WERI-Rb-1 (cell line): ENCODE measurements at regions not wholly inside any gene's neighbourhood (a gene's known extent, or its start where the extent isn't known, plus 50 kb on each side); places are given as distances from the start of the nearest gene placed in this dataset.

Experiments used
- DNase-seq: peaks from one replicate; pipeline ENCODE4 v3.0.0-alpha.2; 2020
- H3K27ac ChIP-seq: fragments of 250-450 bp; sonication (Bioruptor Pico); 2 replicates; pipeline ENCODE4 v1.5.1; 2020; ENCODE audit warnings: mild to moderate bottlenecking, moderate library complexity
- H3K27me3 ChIP-seq: fragments of 250-450 bp; sonication (Bioruptor Pico); 2 replicates; pipeline ENCODE4 v1.5.1; 2021; ENCODE audit warnings: mild to moderate bottlenecking, low read depth, moderate library complexity; ENCODE audit not compliant: insufficient read depth, severe bottlenecking
- H3K36me3 ChIP-seq: fragments of 250-450 bp; sonication (Bioruptor Pico); 2 replicates; pipeline ENCODE4 v1.5.1; 2020; ENCODE audit warnings: mild to moderate bottlenecking, moderate library complexity
- H3K4me3 ChIP-seq: 2 replicates; pipeline ENCODE4 v1.5.1; 2011; ENCODE audit warnings: low read depth, mild to moderate bottlenecking, control low read depth, low read length
- H3K9me3 ChIP-seq: fragments of 250-450 bp; sonication (Bioruptor Pico); 2 replicates; pipeline ENCODE4 v1.5.1; 2021; ENCODE audit warnings: mild to moderate bottlenecking, moderate library complexity; ENCODE audit not compliant: severe bottlenecking
- TF ChIP-seq, protein P1 (sequence below): IDR thresholded peaks from 2 replicates; pipeline ENCODE4 v1.5.1; 2011; ENCODE audit warnings: low read depth, mild to moderate bottlenecking, control low read depth, inconsistent platforms, low read length

GRCh38 chr9:1879501-1879900, 135.6 kb upstream of the SMARCA2 start:
- Histone ChIP-seq H3K27me3 (peaks cover 42% of the 10 kb centered on the region), H3K9me3 (no peaks in the 10 kb centered on the region), H3K36me3 (no peaks in the 10 kb centered on the region), H3K4me3 (no peak overlapping the region), H3K27ac (no peak overlapping the region)
- DNase-seq = no peak
- TF ChIP-seq, protein P1, sequence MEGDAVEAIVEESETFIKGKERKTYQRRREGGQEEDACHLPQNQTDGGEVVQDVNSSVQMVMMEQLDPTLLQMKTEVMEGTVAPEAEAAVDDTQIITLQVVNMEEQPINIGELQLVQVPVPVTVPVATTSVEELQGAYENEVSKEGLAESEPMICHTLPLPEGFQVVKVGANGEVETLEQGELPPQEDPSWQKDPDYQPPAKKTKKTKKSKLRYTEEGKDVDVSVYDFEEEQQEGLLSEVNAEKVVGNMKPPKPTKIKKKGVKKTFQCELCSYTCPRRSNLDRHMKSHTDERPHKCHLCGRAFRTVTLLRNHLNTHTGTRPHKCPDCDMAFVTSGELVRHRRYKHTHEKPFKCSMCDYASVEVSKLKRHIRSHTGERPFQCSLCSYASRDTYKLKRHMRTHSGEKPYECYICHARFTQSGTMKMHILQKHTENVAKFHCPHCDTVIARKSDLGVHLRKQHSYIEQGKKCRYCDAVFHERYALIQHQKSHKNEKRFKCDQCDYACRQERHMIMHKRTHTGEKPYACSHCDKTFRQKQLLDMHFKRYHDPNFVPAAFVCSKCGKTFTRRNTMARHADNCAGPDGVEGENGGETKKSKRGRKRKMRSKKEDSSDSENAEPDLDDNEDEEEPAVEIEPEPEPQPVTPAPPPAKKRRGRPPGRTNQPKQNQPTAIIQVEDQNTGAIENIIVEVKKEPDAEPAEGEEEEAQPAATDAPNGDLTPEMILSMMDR = no peak

DNA sequence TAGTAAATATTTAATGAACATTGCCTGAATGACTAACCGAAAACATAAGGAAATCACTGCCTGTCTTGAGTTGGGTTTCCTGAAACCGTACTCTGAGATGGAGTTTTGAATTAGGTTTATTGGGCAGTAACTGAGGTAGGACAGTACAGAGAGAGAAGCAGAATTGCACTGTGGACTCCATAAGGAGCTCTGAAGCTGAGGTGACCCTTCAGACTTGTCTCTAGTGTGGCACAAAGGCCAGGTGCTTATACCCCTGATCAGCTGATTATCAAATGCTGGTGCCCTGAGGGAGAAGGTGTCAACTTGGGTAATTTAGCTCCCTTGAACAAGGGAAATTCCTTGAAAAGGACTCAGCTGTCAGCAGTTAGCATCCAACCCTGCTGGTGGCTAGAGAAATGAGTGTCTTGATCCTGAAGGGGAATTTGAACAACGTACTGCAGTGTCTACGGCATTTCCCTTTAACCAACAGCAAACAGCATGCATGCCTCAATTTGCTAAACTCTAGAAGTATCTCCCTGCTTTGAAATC, 135.0 kb upstream of the SMARCA2 start:
- no peak for DNase-seq
- Histone ChIP-seq H3K9me3 (no peaks in the 10 kb centered on the region), H3K4me3 (no peak overlapping the region), H3K27ac (no peak overlapping the region), H3K36me3 (no peaks in the 10 kb centered on the region), H3K27me3 (peaks cover 36% of the 10 kb centered on the region)
- TF ChIP-seq, protein P1 = no peak

DNA sequence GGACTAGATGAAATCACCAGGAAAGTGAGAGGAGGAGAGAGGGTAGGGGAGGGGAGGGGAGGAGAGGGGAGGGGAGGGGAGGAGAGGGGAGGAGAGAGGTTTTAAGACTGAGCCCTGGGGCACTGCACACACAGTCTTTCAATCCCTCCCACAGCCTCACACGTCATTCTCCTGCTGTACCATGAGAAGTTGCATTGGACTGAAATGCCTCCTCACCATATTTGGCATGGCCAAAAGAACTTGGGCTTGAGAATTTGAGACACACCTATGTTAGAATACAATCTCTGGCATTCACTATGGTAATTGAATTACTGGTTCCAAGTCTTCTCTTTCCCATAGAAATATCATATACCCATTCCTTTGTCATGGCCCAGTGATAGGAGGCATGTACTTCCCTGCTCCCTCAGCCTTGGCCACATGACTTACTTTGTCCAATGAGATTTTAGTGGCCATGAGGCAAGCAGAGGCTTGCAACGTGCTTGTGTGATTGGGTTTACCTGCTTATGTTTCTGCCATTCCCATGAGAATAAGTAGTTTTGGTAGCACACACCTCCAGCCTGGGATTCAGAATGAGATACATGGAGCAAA, 133.3 kb upstream of the SMARCA2 start:
- no peak for DNase-seq
- no peak overlapping the region for H3K4me3 ChIP-seq
- TF ChIP-seq, protein P1 = no peak
- H3K36me3 ChIP-seq = no peaks in the 10 kb centered on the region
- H3K27ac ChIP-seq = no peak overlapping the region
- H3K9me3 ChIP-seq = no peaks in the 10 kb centered on the region
- H3K27me3 ChIP-seq = peaks cover 30% of the 10 kb centered on the region

GRCh38 chr9:1882711-1883403, 132.3 kb upstream of the SMARCA2 start:
- Histone ChIP-seq H3K36me3 (no peaks in the 10 kb centered on the region), H3K27me3 (peaks cover 22% of the 10 kb centered on the region), H3K27ac (no peak overlapping the region), H3K9me3 (no peaks in the 10 kb centered on the region), H3K4me3 (no peak overlapping the region)
- no peak for DNase-seq
- TF ChIP-seq, protein P1 = no peak

DNA sequence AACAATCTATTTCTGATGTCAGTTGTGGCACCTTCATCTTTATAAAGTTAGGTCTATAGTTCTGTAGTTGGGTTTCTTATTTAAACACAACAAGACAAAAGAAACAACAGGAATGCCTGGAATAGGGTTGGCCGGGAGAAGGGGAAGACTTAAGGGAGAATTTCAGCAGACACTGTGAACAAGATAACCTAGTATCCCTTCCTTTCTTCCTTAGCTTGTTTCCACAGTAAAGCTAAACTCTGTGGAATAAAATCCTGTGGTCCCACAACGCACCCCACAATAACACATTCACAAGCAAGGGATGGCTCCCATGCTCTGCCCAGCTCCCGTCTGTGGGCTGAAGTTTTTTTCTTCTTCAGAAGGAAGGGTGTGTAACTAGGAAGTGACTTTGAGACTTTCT, 124.9 kb upstream of the SMARCA2 start:
- H3K4me3 ChIP-seq = no peak overlapping the region
- peaks cover 24% of the 10 kb centered on the region for H3K27me3 ChIP-seq
- TF ChIP-seq, protein P1 = no peak
- no peak overlapping the region for H3K27ac ChIP-seq
- no peak for DNase-seq
- no peaks in the 10 kb centered on the region for H3K36me3 ChIP-seq
- no peaks in the 10 kb centered on the region for H3K9me3 ChIP-seq
